ENCODE measurements at regions not wholly inside any gene's neighbourhood (a gene's known extent, or its start where the extent isn't known, plus 50 kb on each side); places are given as distances from the start of the nearest gene placed in this dataset.

DNA sequence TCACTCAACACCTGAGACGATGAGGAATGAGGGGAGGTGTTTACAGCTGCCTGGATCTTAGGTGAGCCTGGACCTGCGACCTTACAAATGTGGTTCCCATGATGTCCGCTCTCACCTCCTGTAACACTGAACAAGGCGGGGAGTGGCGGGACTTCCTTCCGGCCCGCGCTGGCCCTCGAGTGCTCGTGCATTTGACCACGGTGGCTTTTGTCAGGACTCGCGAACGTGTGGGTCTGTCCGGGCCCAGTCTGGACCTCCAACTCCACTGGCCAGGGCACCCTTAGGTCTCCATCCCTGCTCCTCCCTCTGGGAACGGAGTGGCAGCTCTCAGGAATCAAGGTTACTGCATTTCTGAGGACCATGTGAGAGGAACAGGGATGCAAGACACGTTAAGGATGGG is 263.0 kb upstream of the SALL3 start:
- TF ChIP-seq, protein P1, sequence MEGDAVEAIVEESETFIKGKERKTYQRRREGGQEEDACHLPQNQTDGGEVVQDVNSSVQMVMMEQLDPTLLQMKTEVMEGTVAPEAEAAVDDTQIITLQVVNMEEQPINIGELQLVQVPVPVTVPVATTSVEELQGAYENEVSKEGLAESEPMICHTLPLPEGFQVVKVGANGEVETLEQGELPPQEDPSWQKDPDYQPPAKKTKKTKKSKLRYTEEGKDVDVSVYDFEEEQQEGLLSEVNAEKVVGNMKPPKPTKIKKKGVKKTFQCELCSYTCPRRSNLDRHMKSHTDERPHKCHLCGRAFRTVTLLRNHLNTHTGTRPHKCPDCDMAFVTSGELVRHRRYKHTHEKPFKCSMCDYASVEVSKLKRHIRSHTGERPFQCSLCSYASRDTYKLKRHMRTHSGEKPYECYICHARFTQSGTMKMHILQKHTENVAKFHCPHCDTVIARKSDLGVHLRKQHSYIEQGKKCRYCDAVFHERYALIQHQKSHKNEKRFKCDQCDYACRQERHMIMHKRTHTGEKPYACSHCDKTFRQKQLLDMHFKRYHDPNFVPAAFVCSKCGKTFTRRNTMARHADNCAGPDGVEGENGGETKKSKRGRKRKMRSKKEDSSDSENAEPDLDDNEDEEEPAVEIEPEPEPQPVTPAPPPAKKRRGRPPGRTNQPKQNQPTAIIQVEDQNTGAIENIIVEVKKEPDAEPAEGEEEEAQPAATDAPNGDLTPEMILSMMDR (IDR thresholded peaks at IDR 0.05; ENCODE audit: control insufficient read depth, insufficient read depth, low read depth, low read length, missing control alignments) = no peak
- DNase-seq (ENCODE audit: low read depth) = no peak
- H3K4me3 ChIP-seq (ENCODE audit: control insufficient read depth, low read depth, low read length) = no peak overlapping the region

DNA sequence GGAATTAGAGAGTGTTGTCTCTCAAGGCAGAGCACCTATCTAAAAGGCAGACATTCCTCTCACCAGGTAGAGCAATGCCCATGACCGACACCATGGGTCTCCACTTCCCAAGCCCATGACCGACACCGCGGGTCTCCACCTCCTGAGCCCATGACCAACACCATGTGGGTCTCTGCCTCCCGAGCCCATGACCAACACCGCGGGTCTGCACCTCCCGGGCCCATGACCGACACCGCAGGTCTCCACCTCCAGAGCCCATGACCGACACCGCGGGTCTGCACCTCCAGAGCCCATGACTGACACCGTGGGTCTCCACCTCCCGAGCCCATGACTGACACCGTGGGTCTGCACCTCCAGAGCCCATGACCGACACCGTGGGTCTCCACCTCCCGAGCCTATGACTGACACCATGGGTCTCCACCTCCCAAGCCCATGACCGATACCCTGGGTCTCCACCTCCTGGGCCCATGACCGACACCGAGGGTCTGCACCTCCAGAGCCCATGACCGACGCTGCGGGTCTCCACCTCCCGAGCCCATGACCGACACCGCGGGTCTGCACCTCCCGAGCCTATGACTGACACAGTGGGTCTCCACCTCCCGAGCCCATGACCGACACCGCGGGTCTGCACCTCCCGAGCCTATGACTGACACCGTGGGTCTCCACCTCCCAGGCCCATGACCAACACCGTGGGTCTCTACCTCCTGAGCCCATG is 262.4 kb upstream of the SALL3 start:
- no peak for DNase-seq (ENCODE audit: low read depth)
- no peak overlapping the region for H3K4me3 ChIP-seq (ENCODE audit: control insufficient read depth, low read depth, low read length)
- TF ChIP-seq, protein P1 (IDR thresholded peaks at IDR 0.05; ENCODE audit: control insufficient read depth, insufficient read depth, low read depth, low read length, missing control alignments) = no peak

DNA sequence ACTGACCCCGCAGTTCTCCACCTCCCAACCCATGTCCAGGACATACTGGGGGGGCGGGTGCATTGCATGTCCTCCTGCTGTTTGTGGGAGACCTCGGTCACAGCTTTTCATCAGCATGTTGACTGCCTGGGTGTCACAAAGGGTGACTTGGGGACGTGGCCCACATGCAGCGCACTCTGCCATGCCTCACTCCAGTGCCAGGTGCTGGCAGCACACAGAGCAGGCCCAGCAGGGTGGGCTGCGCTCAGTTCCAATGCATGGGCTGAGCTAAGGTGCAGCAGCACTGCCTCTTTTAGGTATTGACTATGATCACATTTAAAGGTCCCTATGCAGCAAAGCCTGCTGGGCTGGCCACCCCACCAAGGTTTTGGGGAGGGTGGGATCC is 261.9 kb upstream of the SALL3 start:
- DNase-seq (ENCODE audit: low read depth) = no peak
- H3K4me3 ChIP-seq (ENCODE audit: control insufficient read depth, low read depth, low read length) = no peak overlapping the region
- TF ChIP-seq, protein P1 (IDR thresholded peaks at IDR 0.05; ENCODE audit: control insufficient read depth, insufficient read depth, low read depth, low read length, missing control alignments) = no peak

DNA sequence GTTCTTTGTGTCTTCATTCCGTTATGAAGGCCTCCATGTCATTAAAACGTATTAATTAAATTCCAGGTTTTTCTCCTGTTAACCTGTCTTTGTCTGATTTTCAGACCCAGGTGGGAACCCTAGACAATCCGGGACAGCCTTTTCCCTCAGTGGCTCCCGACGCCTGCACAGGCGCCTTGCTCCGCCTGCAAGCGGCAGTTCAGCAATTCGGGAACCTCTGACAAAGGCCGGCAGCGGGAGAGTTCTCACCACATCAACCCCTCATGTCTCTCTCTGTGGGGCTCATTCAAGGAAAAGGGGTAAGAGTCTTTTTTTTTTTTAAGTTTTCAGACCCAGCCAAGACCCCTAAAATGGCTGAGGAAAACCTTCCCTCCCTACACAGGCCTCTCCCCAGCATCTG is 259.8 kb upstream of the SALL3 start:
- no peak overlapping the region for H3K4me3 ChIP-seq (ENCODE audit: control insufficient read depth, low read depth, low read length)
- no peak for DNase-seq (ENCODE audit: low read depth)
- TF ChIP-seq, protein P1 (IDR thresholded peaks at IDR 0.05; ENCODE audit: control insufficient read depth, insufficient read depth, low read depth, low read length, missing control alignments) = no peak

DNA sequence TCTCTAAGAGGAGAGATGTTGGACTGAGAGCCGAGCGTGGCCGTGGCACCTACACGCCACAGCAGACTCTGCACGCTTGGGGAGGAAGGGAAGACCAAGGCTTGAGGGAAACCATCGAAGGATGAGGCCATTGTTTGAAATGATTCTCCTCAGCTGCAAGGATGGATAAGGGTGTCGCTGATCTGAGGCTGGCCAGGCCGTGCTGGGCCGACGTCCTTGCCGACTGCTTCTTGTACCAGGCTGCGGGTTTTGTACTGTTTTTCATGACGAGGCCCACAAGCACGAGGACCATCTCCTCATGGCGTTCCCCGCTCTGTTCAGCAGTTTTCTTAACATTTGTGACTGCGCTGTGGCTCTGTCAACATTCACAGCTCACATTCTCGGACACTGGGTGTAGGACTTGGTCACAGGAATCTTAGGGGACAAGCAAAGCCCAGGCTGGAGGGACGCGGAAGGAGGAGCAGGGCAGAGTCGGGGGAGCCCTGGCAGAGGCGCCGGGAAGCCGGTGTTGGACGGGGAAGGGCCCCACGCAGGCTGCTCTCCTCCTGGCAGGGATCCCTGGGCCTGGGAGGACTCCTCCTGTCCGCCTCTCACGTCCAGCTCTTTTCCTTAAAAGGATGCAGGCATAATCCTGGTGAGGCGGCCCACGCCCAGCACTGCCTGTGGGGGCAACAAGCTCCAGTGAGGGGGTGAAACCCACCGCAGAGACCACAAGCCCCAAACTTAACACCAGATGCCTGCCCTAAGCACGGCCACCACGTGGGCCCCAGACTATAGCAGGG is 259.0 kb upstream of the SALL3 start:
- H3K4me3 ChIP-seq (ENCODE audit: control insufficient read depth, low read depth, low read length) = no peak overlapping the region
- TF ChIP-seq, protein P1 (IDR thresholded peaks at IDR 0.05; ENCODE audit: control insufficient read depth, insufficient read depth, low read depth, low read length, missing control alignments) = no peak
- DNase-seq (ENCODE audit: low read depth) = no peak

DNA sequence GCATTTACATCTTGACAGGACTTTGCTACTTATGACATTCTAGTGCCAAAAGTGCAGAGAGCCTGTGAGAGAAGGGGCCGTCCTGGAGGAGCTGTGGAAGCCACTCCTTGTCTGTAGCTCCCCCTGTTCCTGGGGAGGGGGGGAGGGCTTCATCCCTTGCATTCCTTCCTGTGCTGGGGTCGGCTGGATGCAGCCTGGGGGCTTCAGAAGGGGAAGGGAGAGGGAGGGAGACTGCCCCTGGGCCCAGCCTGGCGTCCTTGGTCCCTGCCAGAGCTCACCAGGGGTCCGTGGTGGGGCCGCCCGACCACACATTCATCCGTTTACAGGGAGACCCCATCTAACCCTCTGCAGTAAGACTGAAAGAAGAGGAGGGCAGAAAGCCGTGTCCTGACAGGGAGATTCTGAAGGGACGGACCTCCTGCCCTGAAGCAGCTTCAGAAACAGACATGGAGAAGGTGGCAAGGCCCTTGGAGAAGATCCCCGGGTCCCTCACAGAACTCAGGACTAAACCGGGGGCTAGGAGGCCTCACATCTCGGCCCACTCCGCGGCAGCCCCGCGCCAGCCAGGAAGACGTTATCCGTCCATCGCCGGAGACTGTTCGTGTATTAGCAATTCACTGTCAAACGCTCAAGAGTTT is 258.3 kb upstream of the SALL3 start:
- TF ChIP-seq, protein P1 (IDR thresholded peaks at IDR 0.05; ENCODE audit: control insufficient read depth, insufficient read depth, low read depth, low read length, missing control alignments) = no peak
- no peak overlapping the region for H3K4me3 ChIP-seq (ENCODE audit: control insufficient read depth, low read depth, low read length)
- no peak for DNase-seq (ENCODE audit: low read depth)

All from AG09309 (cell line).